UCSD-AML1 (cell line): ENCODE measurements at regions not wholly inside any gene's neighbourhood (a gene's known extent, or its start where the extent isn't known, plus 50 kb on each side); places are given as distances from the start of the nearest gene placed in this dataset.

Experiments
- DNase-seq: peaks from one replicate; lab custom pipeline; 2025; ENCODE audit not compliant: unreplicated experiment; lab: John Stamatoyannopoulos, UW

- DNase-seq, result no peak
Measured at GRCh38 chr5:135219868-135220267, 179.2 kb downstream of the MACROH2A1 start.

GRCh38 chr5:135218790-135219568, 180.1 kb downstream of the MACROH2A1 start:
- no peak for DNase-seq

GRCh38 chr5:135218486-135218755, 180.6 kb downstream of the MACROH2A1 start:
- no peak for DNase-seq

GRCh38 chr5:135217669-135218485, 181.2 kb downstream of the MACROH2A1 start:
- DNase-seq, result no peak

- no peak for DNase-seq
Measured at GRCh38 chr5:135216471-135217343, 182.3 kb downstream of the MACROH2A1 start.

- no peak for DNase-seq
Measured at GRCh38 chr5:135215617-135216470, 181.8 kb upstream of the PITX1 start.

- DNase-seq, result no peak
Measured at GRCh38 chr5:135214897-135215616, 181.0 kb upstream of the PITX1 start.

GRCh38 chr5:135213466-135214239, 179.6 kb upstream of the PITX1 start:
- no peak for DNase-seq

GRCh38 chr5:135213027-135213386, 179.0 kb upstream of the PITX1 start:
- DNase-seq, result no peak

GRCh38 chr5:135212361-135213026, 178.5 kb upstream of the PITX1 start:
- DNase-seq, result no peak

GRCh38 chr5:135211791-135212190, 177.8 kb upstream of the PITX1 start:
- no peak for DNase-seq

- DNase-seq, result no peak
Measured at GRCh38 chr5:135211083-135211790, 177.2 kb upstream of the PITX1 start.

GRCh38 chr5:135210286-135211055, 176.4 kb upstream of the PITX1 start:
- no peak for DNase-seq

- DNase-seq, result no peak
Measured at GRCh38 chr5:135208903-135209721, 175.1 kb upstream of the PITX1 start.

GRCh38 chr5:135208555-135208902, 174.5 kb upstream of the PITX1 start:
- no peak for DNase-seq

- DNase-seq, result no peak
Measured at GRCh38 chr5:135207866-135208265, 173.8 kb upstream of the PITX1 start.

GRCh38 chr5:135206862-135207261, 172.8 kb upstream of the PITX1 start:
- DNase-seq, result no peak
